ENCODE measurements at regions not wholly inside any gene's neighbourhood (a gene's known extent, or its start where the extent isn't known, plus 50 kb on each side); places are given as distances from the start of the nearest gene placed in this dataset.
A peak's percentile ranks its signal among the peaks of the same experiment; 100 is the strongest.

GRCh38 chr20:6467562-6467961, 299.9 kb upstream of the BMP2 start:
- no peak for TF ChIP-seq NR3C1 (CRISPR knock-in tag; conservative IDR thresholded peaks at IDR 0.05; ENCODE audit: low read depth)
- TF ChIP-seq NFATC4 (CRISPR knock-in tag; IDR thresholded peaks at IDR 0.05) = no peak
- TF ChIP-seq ZNF138 (CRISPR knock-in tag; conservative IDR thresholded peaks at IDR 0.05) = no peak
- no peak for TF ChIP-seq FOXP4 (CRISPR knock-in tag; IDR thresholded peaks at IDR 0.05)
- TF ChIP-seq ZNF263 (CRISPR knock-in tag; IDR thresholded peaks at IDR 0.05; ENCODE audit: low read depth) = no peak
- no peak for TF ChIP-seq JAZF1 (CRISPR knock-in tag; IDR thresholded peaks at IDR 0.05)
- TF ChIP-seq, protein P1, sequence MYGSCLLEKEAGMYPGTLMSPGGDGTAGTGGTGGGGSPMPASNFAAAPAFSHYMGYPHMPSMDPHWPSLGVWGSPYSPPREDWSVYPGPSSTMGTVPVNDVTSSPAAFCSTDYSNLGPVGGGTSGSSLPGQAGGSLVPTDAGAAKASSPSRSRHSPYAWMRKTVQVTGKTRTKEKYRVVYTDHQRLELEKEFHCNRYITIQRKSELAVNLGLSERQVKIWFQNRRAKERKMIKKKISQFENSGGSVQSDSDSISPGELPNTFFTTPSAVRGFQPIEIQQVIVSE (CRISPR knock-in tag; IDR thresholded peaks at IDR 0.05; ENCODE audit: borderline replicate concordance) = no peak
- ChIA-PET POLR2A (no interaction called here), CTCF (no interaction called here)
- Mint-ChIP-seq H3K4me3 (no peak overlapping the region), H3K27me3 (ENCODE audit: low read depth) (no peaks in the 10 kb centered on the region; the same call in 1 of the 2 replicates), H3K9me3 (no peaks in the 10 kb centered on the region), H3K36me3 (no peaks in the 10 kb centered on the region), H3K27ac (no peak overlapping the region), H3K4me1 (no peaks in the 10 kb centered on the region)
- no peak for ATAC-seq
- no peak for DNase-seq (ENCODE audit: low spot score)

DNA sequence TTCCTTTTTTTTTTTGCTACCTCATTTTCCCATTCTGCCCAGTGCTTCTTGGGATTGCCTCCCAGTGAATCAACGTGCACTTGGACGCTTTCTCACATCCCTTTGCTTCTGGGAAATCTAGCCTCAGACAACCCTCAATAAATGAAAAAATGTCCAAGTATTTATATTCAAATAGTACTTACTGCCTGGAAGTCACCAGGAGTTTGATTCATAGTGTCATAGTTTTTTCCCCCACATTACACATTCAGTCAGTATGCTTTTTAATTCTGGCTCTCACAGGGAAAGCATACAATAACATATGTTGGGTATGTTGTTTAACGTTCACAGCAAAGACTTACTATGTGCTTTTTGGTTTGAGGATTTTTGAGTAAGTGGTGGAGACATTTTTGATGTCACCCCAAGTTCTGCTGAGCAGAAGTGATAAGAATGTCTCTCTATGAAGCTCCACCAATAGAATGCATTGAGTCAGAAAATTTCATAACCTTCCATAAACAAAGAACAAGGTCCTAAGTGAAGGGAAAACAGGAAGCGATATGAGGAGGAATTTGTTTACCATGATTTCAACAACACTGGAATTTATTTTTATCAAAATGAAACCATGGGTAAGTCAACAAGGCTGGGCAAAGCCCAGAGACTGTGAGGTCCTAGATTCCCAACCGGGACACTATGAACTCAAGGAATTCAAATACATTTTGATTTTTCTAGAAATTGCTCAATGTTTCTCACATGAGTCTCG, 301.2 kb upstream of the BMP2 start:
- Mint-ChIP-seq H3K4me1 (no peaks in the 10 kb centered on the region), H3K27ac (no peak overlapping the region), H3K36me3 (no peaks in the 10 kb centered on the region), H3K9me3 (no peaks in the 10 kb centered on the region), H3K4me3 (no peak overlapping the region), H3K27me3 (ENCODE audit: low read depth) (no peaks in the 10 kb centered on the region; the same call in 1 of the 2 replicates)
- ATAC-seq (no peak), DNase-seq (ENCODE audit: low spot score) (no peak)
- POLR2A ChIA-PET = no interaction called here
- CTCF ChIA-PET = no interaction called here
- TF ChIP-seq, protein P2, sequence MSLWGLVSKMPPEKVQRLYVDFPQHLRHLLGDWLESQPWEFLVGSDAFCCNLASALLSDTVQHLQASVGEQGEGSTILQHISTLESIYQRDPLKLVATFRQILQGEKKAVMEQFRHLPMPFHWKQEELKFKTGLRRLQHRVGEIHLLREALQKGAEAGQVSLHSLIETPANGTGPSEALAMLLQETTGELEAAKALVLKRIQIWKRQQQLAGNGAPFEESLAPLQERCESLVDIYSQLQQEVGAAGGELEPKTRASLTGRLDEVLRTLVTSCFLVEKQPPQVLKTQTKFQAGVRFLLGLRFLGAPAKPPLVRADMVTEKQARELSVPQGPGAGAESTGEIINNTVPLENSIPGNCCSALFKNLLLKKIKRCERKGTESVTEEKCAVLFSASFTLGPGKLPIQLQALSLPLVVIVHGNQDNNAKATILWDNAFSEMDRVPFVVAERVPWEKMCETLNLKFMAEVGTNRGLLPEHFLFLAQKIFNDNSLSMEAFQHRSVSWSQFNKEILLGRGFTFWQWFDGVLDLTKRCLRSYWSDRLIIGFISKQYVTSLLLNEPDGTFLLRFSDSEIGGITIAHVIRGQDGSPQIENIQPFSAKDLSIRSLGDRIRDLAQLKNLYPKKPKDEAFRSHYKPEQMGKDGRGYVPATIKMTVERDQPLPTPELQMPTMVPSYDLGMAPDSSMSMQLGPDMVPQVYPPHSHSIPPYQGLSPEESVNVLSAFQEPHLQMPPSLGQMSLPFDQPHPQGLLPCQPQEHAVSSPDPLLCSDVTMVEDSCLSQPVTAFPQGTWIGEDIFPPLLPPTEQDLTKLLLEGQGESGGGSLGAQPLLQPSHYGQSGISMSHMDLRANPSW (CRISPR knock-in tag; conservative IDR thresholded peaks at IDR 0.05; ENCODE audit: low read depth) = no peak
- peak; percentile 60; the same call in 1 of the 2 replicates for TF ChIP-seq GABPB1 (CRISPR knock-in tag; IDR thresholded peaks at IDR 0.05)

GRCh38 chr20:6450841-6451240, 316.6 kb upstream of the BMP2 start:
- Mint-ChIP-seq H3K4me1 (no peaks in the 10 kb centered on the region), H3K36me3 (no peaks in the 10 kb centered on the region), H3K27me3 (ENCODE audit: low read depth) (no peaks in the 10 kb centered on the region), H3K27ac (no peak overlapping the region), H3K4me3 (no peak overlapping the region), H3K9me3 (peaks cover 7% of the 10 kb centered on the region)
- DNase-seq (ENCODE audit: low spot score) (no peak), ATAC-seq (no peak)
- ChIA-PET CTCF (no interaction called here), POLR2A (no interaction called here)
- TF ChIP-seq CREM (CRISPR knock-in tag; IDR thresholded peaks at IDR 0.05) (no peak), CTCF (IDR thresholded peaks at IDR 0.05) (no peak), MXD4 (CRISPR knock-in tag; IDR thresholded peaks at IDR 0.05; ENCODE audit: borderline replicate concordance) (no peak), ZNF532 (CRISPR knock-in tag; IDR thresholded peaks at IDR 0.05; ENCODE audit: borderline replicate concordance) (no peak), EMX1 (CRISPR knock-in tag; IDR thresholded peaks at IDR 0.05) (no peak), ZNF396 (CRISPR knock-in tag; IDR thresholded peaks at IDR 0.05; ENCODE audit: borderline replicate concordance) (no peak)
- TF ChIP-seq, protein P3, sequence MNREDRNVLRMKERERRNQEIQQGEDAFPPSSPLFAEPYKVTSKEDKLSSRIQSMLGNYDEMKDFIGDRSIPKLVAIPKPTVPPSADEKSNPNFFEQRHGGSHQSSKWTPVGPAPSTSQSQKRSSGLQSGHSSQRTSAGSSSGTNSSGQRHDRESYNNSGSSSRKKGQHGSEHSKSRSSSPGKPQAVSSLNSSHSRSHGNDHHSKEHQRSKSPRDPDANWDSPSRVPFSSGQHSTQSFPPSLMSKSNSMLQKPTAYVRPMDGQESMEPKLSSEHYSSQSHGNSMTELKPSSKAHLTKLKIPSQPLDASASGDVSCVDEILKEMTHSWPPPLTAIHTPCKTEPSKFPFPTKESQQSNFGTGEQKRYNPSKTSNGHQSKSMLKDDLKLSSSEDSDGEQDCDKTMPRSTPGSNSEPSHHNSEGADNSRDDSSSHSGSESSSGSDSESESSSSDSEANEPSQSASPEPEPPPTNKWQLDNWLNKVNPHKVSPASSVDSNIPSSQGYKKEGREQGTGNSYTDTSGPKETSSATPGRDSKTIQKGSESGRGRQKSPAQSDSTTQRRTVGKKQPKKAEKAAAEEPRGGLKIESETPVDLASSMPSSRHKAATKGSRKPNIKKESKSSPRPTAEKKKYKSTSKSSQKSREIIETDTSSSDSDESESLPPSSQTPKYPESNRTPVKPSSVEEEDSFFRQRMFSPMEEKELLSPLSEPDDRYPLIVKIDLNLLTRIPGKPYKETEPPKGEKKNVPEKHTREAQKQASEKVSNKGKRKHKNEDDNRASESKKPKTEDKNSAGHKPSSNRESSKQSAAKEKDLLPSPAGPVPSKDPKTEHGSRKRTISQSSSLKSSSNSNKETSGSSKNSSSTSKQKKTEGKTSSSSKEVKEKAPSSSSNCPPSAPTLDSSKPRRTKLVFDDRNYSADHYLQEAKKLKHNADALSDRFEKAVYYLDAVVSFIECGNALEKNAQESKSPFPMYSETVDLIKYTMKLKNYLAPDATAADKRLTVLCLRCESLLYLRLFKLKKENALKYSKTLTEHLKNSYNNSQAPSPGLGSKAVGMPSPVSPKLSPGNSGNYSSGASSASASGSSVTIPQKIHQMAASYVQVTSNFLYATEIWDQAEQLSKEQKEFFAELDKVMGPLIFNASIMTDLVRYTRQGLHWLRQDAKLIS (CRISPR knock-in tag; IDR thresholded peaks at IDR 0.05; ENCODE audit: borderline replicate concordance) = no peak
